Mesenteric fat pad (tissue), 1 donor: ENCODE measurements at regions not wholly inside any gene's neighbourhood (a gene's known extent, or its start where the extent isn't known, plus 50 kb on each side); places are given as distances from the start of the nearest gene placed in this dataset.
"Not testable (repeated sequence)": the region's sequence is repeated elsewhere in the genome, so short reads cannot be mapped to it uniquely, and the experiment has no call there.

Experiments
- DNase-seq: peaks from one replicate; pipeline ENCODE4 v3.0.0-alpha.2; 2020; ENCODE audit warnings: low spot score
- donor health status: DM: yes; HTN: yes; CAD: no.

- DNase-seq = peak; percentile 55
Observed at GRCh38 chr16:29202025-29202632, 204.4 kb downstream of the NPIPB11 start.

GRCh38 chr16:29201296-29202024, 205.1 kb downstream of the NPIPB11 start:
- peak; percentile 88 for DNase-seq

GRCh38 chr16:29200681-29201080, 205.8 kb downstream of the NPIPB11 start:
- DNase-seq = not testable (repeated sequence)

GRCh38 chr16:29200135-29200601, 206.3 kb downstream of the NPIPB11 start:
- DNase-seq = peak; percentile 24

- peak; percentile 68 for DNase-seq
Observed at GRCh38 chr16:29199626-29200025, 206.9 kb downstream of the NPIPB11 start.

DNA sequence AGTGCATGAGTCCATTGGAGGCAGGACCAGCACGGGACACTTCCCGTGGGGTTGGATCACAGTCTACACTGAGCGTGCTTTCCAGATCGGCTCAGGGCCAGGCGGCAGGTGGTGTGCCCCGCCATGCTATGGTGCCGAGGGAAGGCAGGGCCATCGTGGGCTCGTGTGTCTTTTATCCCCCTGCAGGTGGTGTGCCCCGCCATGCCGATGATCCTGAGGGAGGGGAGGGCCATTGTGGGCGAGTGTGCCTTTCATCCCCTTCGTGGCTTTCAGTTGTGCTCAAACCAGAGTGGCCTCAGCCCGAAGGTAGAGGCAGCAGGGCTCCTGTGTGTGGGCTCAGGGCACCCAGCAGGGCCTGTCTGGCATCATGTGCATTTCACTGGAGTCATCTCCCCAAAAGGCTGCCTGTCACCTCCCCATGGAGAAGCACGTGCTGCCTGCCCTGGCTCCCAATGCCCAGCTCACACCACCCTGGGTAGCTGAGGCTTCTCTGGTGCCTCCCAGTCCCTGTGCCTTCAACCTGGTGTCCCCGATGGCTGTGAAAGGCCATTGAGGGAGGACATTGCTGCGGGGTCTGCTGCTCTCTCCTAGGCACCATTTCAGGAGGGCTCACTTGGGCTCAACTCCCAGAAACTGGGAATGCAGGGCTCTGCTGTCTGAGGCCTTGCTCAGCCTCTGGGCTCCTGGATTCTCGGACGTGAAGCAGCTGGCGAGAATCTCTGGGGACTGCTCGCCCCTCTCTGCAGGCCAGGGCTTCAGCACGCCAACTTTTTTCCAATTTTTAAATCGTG, 207.6 kb downstream of the NPIPB11 start:
- DNase-seq = peak; percentile 64

- DNase-seq = no peak
Observed at GRCh38 chr16:29198231-29198630, 208.3 kb downstream of the NPIPB11 start.

DNA sequence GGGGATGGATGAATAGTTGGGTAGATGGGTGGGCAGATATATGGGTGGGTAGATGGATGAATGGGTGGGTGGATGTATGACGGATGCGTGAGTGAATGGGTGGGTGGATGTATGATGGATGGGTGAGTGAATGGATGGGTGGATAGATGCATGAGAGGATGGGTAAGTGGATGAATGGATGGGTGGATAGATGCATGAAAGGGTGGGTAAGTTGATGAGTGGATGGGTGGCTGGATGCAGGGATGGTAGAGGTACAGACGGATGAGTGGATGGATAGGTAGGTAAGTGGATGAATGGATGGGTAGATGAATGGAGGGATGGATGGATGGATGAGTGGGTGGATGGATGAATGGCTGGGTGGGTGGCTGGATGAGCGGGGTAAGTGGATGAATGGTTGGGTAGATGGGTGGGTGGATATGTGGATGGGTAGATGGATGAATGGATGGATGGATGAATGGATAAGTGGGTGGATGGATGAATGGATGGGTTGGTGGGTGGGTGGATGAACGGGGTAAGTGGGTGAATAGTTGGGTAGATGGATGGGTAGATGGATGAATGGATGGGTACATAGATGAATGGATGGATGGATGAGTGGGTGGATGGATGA, 208.9 kb downstream of the NPIPB11 start:
- peak; percentile 37 for DNase-seq

DNA sequence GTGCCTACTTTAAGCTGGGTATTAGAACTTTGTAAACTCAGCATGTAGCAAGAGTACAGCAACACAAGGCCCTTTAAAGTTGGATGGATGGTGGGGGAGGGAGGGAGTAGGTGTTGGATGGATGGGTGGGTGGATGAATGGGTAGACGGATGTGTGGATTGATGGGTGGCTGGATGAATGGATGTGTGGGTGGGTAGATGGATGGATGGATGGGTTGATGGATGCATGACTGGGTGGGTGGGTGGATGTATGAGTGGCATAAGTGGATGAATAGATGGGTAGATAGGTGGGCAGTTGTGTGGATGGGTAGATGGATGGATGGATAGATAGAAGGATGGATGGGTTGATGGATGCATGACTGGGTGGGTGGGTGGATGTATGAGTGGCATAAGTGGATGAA, 209.8 kb downstream of the NPIPB11 start:
- peak; percentile 5 for DNase-seq

DNA sequence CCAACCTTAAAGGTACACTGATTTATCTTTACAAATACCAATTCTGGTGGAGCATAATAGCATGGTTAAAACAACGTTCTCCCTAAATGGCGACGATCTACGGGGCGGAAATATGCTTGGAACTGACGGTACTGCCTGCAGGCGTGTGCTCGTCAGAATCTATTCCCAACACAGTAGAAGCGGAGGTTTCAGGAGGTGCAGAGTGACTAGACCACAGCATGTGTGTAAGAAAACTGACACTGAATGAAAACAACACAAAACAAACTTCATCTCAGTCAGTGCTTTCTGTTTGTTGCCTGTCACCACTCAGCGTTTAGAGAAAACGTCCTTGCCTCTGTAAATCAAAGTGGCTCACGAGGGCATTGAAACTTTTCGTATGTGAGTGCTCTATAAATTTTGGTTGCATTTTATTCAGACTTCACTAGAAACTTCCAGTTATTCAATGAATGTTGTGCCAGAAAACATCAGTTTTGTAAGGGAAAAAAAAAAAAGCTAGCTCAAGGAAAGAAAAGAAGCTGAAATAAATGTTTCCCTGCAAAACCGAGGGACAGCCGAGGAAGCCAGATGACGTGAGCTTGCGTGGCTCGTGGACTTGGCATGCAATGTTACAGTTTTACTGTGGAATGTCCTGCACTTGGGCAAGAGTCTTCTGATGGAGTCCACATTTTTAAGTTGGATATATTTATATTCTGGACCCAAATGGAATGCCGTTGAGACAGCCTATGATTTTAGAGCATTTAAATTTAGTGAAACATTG, 210.4 kb downstream of the LAT start:
- peak; percentile 35 for DNase-seq

DNA sequence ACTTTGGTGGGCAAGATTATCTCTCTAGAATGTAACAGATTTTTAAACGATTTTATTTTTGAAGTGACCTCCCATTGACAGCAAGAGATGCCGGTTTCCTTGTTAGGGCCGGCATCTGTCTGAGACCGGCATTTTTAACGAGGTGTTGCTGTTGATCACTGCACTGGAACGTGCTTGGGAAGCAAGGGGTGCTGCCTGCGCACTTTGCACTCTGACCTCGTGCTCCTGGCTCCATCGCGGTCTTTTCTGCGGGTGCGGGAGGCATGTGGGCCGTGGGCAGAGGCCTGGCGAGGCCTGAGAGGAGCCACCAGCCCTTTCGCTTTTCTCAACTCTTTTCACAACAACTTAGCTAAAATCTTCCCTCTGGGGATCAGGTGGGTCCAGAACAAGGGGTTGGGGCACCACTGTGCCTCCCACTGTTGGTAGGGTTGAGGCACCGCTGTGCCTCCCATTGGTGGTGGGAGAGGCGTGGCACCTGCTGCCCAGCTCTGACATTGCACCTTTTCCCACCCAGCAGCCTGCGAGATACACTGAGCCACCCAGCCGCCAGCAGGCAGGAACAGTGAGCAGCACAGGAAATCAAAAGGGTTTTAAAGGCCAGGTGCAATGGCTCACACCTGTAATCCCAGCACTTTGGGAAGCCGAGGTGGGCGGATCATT, 209.5 kb downstream of the LAT start:
- peak; percentile 41 for DNase-seq

DNA sequence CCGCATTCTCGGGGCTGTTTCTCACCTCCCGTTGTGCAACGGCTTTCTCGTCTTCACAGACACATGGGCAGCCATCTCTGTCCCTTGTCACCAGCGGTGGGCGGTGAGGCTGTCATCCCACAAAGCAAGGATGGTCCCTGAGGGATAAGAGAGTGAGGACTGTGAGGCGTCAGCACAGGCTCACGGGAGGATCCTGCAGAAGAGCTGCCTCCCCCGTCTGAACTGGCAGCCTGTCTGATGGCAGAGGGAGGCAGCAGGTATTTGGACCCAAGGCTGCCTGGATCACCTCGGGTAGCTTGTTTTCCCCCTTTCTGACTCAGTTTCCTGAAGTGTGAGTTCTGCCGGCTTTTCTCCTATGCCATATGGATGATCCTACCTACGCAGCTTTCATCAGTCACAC, 208.8 kb downstream of the LAT start:
- DNase-seq = peak; percentile 60

- DNase-seq = peak; percentile 71
Observed at GRCh38 chr16:29193248-29193574, 208.4 kb downstream of the LAT start.

DNA sequence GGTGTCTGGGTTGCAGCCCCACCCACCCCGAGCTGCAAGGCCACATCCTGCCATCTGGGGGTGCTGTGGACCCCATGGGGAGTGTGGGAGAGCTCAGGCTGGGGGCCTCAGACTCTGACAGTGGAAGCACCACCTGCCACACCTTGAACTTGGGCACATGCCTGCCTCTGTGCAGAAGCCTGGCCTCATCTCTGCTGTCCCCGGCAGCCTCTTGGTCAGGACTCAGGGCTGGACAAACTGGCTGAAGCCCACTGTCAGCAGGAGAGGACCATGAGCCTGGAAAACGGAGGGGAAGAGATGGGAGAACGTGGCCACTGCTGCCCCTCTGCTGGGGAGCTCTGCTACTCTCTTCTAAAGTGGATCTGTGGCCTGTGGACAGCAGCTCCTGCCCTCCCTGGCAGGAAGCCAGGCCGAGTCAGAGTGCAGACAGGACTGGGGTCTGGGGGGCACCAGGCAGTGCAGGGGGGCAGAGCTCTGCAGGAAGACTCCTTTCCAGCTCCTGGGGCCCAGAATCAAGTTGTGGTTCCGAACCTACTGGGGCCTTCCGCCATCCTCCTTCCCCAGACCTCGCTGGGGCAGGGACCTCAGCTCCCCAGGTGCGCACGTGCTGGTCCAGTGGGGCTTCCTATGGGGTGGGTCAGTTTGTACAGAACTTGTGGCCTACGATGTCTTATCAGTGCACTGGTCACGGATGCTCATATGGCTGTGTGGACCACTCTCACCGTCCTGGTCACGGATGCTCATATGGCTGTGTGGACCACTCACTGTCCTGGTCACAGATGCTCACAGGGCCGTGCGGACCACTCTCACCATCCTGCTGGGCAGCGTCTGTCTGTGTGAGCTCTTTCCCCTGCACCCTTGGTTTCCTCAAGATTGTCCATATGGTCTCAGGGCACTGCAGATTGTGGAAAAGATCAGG, 207.7 kb downstream of the LAT start:
- DNase-seq = peak; percentile 69

GRCh38 chr16:29191636-29192180, 206.9 kb downstream of the LAT start:
- peak; percentile 74 for DNase-seq

GRCh38 chr16:29190553-29191431, 205.9 kb downstream of the LAT start:
- peak; percentile 57 for DNase-seq

GRCh38 chr16:29188806-29189205, 204.0 kb downstream of the LAT start:
- DNase-seq = peak; percentile 53
